IMR-90 (cell line): ENCODE measurements at regions not wholly inside any gene's neighbourhood (a gene's known extent, or its start where the extent isn't known, plus 50 kb on each side); places are given as distances from the start of the nearest gene placed in this dataset.

Source experiments
- ATAC-seq: fragments of 200-7000 bp; cut with Tn5 transposase; 2 replicates; pipeline ENCODE4 v1.9.1; 2020; ENCODE audit warnings: low read depth, mild to moderate bottlenecking, moderate library complexity
- BruUV-seq: library from RNA; stranded (reverse); fragments of 400-500 nt; replicated peaks from 2 replicates; lab custom pipeline; 2021; lab: Mats Ljungman, UMichigan
- CTCF ChIA-PET: fragments of 300-600 bp; formaldehyde crosslinking; extraction: SDS; loops from one replicate; lab custom pipeline; 2021; ENCODE audit warnings: antibody characterized with exemption; lab: Yijun Ruan, JAX
- POLR2A ChIA-PET: fragments of 300-600 bp; sonication (Branson Sonifier 250); formaldehyde crosslinking; loops from one replicate; lab custom pipeline; 2022; ENCODE audit warnings: antibody characterized with exemption; ENCODE audit not compliant: unreplicated experiment; lab: Charles Lee
- DNase-seq: peaks from one replicate; pipeline ENCODE4 v3.0.0; 2013
- H2AFZ ChIP-seq: replicated peaks from 2 replicates; pipeline ENCODE3; 2013; ENCODE audit warnings: low read length, mild to moderate bottlenecking; ENCODE audit not compliant: poor library complexity
- H2AK5ac ChIP-seq: 2 replicates; pipeline ENCODE4 v1.6.1; 2013; ENCODE audit warnings: low read depth, low read length, inconsistent platforms
- H2AK9ac ChIP-seq: replicated peaks from 2 replicates; pipeline ENCODE3; 2013; ENCODE audit warnings: mild to moderate bottlenecking, low read depth, low read length, moderate library complexity; ENCODE audit not compliant: poor library complexity
- H2BK120ac ChIP-seq: 2 replicates; pipeline ENCODE4 v1.6.1; 2013; ENCODE audit warnings: low read depth, low read length, inconsistent platforms
- H2BK15ac ChIP-seq: 3 replicates; pipeline ENCODE4 v1.6.1; 2013; ENCODE audit warnings: low read depth, low read length, inconsistent platforms
- H2BK20ac ChIP-seq: 2 replicates; pipeline ENCODE4 v1.6.1; 2013; ENCODE audit warnings: low read depth, mild to moderate bottlenecking, inconsistent platforms, low read length, moderate library complexity
- H2BK5ac ChIP-seq: 2 replicates; pipeline ENCODE4 v1.6.1; 2013; ENCODE audit warnings: mild to moderate bottlenecking, low read depth, low read length, inconsistent platforms; ENCODE audit not compliant: poor library complexity, severe bottlenecking
- H3K14ac ChIP-seq: replicated peaks from 2 replicates; pipeline ENCODE4 v1.6.1; 2013; ENCODE audit warnings: low read depth, low read length, inconsistent platforms
- H3K18ac ChIP-seq: 2 replicates; pipeline ENCODE4 v1.6.1; 2013; ENCODE audit warnings: low read depth, low read length, control low read depth
- H3K23ac ChIP-seq: 2 replicates; pipeline ENCODE4 v1.6.1; 2013; ENCODE audit warnings: low read depth, low read length, inconsistent platforms
- H3K27ac ChIP-seq: 2 replicates; pipeline ENCODE4 v1.5.1; 2013; ENCODE audit warnings: mild to moderate bottlenecking, control low read depth, low read length; ENCODE audit not compliant: insufficient read depth
- H3K27me3 ChIP-seq: 2 replicates; pipeline ENCODE4 v1.6.1; 2013; ENCODE audit warnings: low read length; ENCODE audit not compliant: control insufficient read depth, insufficient read depth
- H3K36me3 ChIP-seq: 2 replicates; pipeline ENCODE4 v1.6.1; 2013; ENCODE audit warnings: low read length, mixed read lengths; ENCODE audit not compliant: control insufficient read depth, insufficient read depth
- H3K4ac ChIP-seq: 2 replicates; pipeline ENCODE4 v1.6.1; 2013; ENCODE audit warnings: low read depth, low read length, inconsistent platforms
- H3K4me1 ChIP-seq: 2 replicates; pipeline ENCODE4 v1.6.1; 2013; ENCODE audit warnings: low read length, mixed read lengths; ENCODE audit not compliant: control insufficient read depth, insufficient read depth
- H3K4me2 ChIP-seq: 2 replicates; pipeline ENCODE4 v1.6.1; 2013; ENCODE audit warnings: low read depth, mild to moderate bottlenecking, control low read depth, low read length, moderate library complexity
- H3K4me3 ChIP-seq: 2 replicates; pipeline ENCODE4 v1.5.1; 2013; ENCODE audit warnings: low read depth, mild to moderate bottlenecking, control low read depth, low read length, moderate library complexity; ENCODE audit not compliant: insufficient read depth
- H3K56ac ChIP-seq: 2 replicates; pipeline ENCODE4 v1.6.1; 2013; ENCODE audit warnings: low read length, inconsistent platforms; ENCODE audit not compliant: insufficient read depth; ENCODE audit errors: extremely low read depth
- H3K79me1 ChIP-seq, 2 experiments: 2 replicates each; pipeline ENCODE4 v1.6.1; 2013; ENCODE audit warnings: low read length in 2 of 2, inconsistent platforms in 1 of 2, low read depth in 1 of 2
- H3K9ac ChIP-seq: 2 replicates; pipeline ENCODE4 v1.6.1; 2013; ENCODE audit warnings: low read depth, low read length, control low read depth
- H3K9me1 ChIP-seq: 2 replicates; pipeline ENCODE4 v1.6.1; 2013; ENCODE audit warnings: low read length, inconsistent platforms; ENCODE audit not compliant: insufficient read depth
- H3K9me3 ChIP-seq: 2 replicates; pipeline ENCODE4 v1.6.1; 2013; ENCODE audit warnings: low read length; ENCODE audit not compliant: control insufficient read depth, insufficient read depth
- H4K20me1 ChIP-seq: 2 replicates; pipeline ENCODE4 v1.6.1; 2013; ENCODE audit warnings: low read length, inconsistent platforms; ENCODE audit not compliant: insufficient read depth
- H4K5ac ChIP-seq: 2 replicates; pipeline ENCODE4 v1.6.1; 2013; ENCODE audit warnings: mild to moderate bottlenecking, low read depth, low read length, control low read depth
- H4K8ac ChIP-seq, 2 experiments: 2 replicates each; pipeline ENCODE4 v1.6.1; 2013; ENCODE audit warnings: low read depth in 2 of 2, low read length in 2 of 2, control low read depth in 1 of 2, inconsistent platforms in 1 of 2
- H4K91ac ChIP-seq: 2 replicates; pipeline ENCODE4 v1.6.1; 2013; ENCODE audit warnings: low read depth, low read length, inconsistent platforms; ENCODE audit not compliant: insufficient read depth
- MAFK ChIP-seq: IDR thresholded peaks from 2 replicates; pipeline ENCODE4 v1.6.1; 2012; ENCODE audit warnings: low read depth, low read length, improper control_type of control experiment
- MXI1 ChIP-seq: IDR thresholded peaks from 2 replicates; pipeline ENCODE4 v1.6.1; 2012; ENCODE audit warnings: low read depth, mild to moderate bottlenecking, low read length, moderate library complexity, borderline replicate concordance
- RFX5 ChIP-seq: IDR thresholded peaks from 2 replicates; pipeline ENCODE4 v1.8.0; 2012; ENCODE audit warnings: low read depth, mild to moderate bottlenecking, low read length, moderate library complexity
- WGBS, 2 experiments: methylation state at CpG; one replicate each; pipeline versions ENCODE4 v1.1.5 to v1.1.7; 2013; ENCODE audit warnings: missing lambda C conversion rate in 2 of 2; ENCODE audit not compliant: insufficient read length in 1 of 2; ENCODE audit errors: extremely low coverage in 2 of 2; 5-methylcytosine and 5-hydroxymethylcytosine counted together
- dilution Hi-C: fragments of 300-500 bp; cut with HindIII; formaldehyde crosslinking; loops from one replicate; pipeline ENCODE4 v1.14.3; 2018; ENCODE audit warnings: low sequenced_read_pairs; ENCODE audit not compliant: unreplicated experiment
- in situ Hi-C: fragments of 300-500 bp; cut with MboI; formaldehyde crosslinking; loops from 3 replicates; pipeline ENCODE4 v1.14.3; 2019; ENCODE audit warnings: low sequenced_read_pairs, inconsistent platforms, mixed read lengths
- intact Hi-C: fragments of 100-400 bp; cut with micrococcal nuclease; formaldehyde crosslinking; loops from 2 replicates; pipeline ENCODE4 v1.10.0; 2022

GRCh38 chr6:6434723-6435122 is 114.3 kb upstream of the F13A1 start:
- no TSS peak for BruUV-seq
- Histone ChIP-seq H2BK120ac (no peak overlapping the region), H3K9ac (no peak overlapping the region), H3K9me1 (no peaks in the 10 kb centered on the region), H3K4me1 (no peaks in the 10 kb centered on the region), H3K27me3 (no peaks in the 10 kb centered on the region), H3K18ac (no peak overlapping the region), H3K56ac (no peak overlapping the region), H4K8ac (no peak overlapping the region), H3K79me1 (no peaks in the 10 kb centered on the region), H2BK20ac (no peak overlapping the region), H3K4me2 (no peak overlapping the region), H2AK5ac (no peak overlapping the region), H2BK5ac (no peak overlapping the region), H3K4ac (no peak overlapping the region), H2AK9ac (no peak overlapping the region), H3K9me3 (peaks cover 4% of the 10 kb centered on the region), H3K36me3 (no peaks in the 10 kb centered on the region), H4K20me1 (no peaks in the 10 kb centered on the region), H2AFZ (no peak overlapping the region), H3K4me3 (no peak overlapping the region), H4K5ac (no peak overlapping the region), H3K23ac (no peak overlapping the region), H2BK15ac (no peak overlapping the region), H3K27ac (no peak overlapping the region), H4K91ac (no peak overlapping the region), H3K14ac (no peak overlapping the region)
- in situ Hi-C loops (no loop called here), dilution Hi-C loops (no loop called here), intact Hi-C loops (no loop called here)
- DNase-seq, result no peak
- ATAC-seq, result no peak
- ChIA-PET POLR2A (no interaction called here), CTCF (no interaction called here)
- no CpG with 5 or more reads among the region's 1 CpG for WGBS, 2 experiments
- TF ChIP-seq MAFK (peak; percentile 64), RFX5 (no peak), MXI1 (no peak)
